ENCODE measurements at regions not wholly inside any gene's neighbourhood (a gene's known extent, or its start where the extent isn't known, plus 50 kb on each side); places are given as distances from the start of the nearest gene placed in this dataset.

DNA sequence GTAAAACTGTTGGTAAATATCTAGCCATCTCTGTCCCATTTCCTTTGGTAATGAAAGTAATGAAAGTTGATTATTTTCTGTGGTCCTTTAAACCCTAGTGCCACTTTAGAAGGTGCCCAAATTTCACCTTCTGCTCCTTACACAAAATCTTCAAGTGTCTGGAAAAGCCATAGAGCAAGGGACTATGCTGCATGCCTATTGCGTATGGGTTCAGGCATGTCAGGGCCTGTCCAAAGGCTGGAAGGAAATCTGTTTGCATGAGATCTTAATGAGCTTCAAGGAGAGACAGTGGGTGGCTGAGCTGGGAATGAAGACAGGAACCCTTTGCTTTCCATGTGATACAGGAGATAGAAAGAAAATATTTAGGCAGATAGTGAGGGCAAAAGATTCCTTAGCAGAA is 66.6 kb upstream of the CCN6 start:
- DNase-seq (ENCODE audit: low spot score): no peak

GRCh38 chr6:111988926-111989325 is 65.0 kb upstream of the CCN6 start:
- no peak for DNase-seq (ENCODE audit: low spot score)

GRCh38 chr6:111989743-111990142 is 64.2 kb upstream of the CCN6 start:
- no peak for DNase-seq (ENCODE audit: low spot score)

GRCh38 chr6:111990214-111990613 is 63.7 kb upstream of the CCN6 start:
- no peak for DNase-seq (ENCODE audit: low spot score)

DNA sequence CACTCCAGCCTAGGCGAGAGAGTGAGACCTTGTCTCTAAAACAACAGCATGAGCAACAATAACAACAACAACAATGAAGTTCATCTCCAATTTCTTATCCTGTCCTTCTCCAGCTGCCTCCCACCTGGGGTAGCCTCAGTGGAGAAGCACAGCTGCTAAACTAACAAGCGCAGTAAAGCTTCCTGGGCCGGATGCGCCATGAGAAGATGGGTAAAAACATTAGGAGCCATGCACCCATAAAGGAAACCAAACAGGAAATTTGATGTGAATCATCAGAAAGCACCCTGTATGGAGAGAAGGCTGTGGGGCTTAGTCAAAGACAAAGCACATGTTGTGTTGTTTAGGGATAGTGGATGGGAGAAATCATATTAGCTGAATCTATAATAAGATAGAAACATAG is 61.1 kb upstream of the CCN6 start:
- DNase-seq (ENCODE audit: low spot score): peak; percentile 57

DNA sequence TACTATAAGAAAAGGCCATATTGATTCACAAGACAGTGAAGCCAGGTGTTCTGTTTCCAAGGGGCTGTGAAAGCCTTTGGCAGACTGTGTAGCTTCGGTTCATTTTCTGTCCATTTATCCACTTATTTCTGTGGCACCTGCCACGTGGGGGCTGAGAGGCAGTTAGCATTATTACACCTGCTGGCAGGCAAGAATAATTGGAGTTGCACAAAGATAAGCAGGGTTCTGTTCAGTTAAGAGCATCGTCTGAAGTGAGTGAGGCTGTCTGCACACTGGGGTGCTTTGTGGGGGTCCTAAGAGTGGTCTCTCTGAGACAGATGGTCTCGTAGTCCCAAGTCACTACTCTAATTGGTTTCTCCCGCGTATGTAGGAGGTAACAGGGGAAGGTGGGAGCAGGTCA is 60.6 kb upstream of the CCN6 start:
- no peak for DNase-seq (ENCODE audit: low spot score)

DNA sequence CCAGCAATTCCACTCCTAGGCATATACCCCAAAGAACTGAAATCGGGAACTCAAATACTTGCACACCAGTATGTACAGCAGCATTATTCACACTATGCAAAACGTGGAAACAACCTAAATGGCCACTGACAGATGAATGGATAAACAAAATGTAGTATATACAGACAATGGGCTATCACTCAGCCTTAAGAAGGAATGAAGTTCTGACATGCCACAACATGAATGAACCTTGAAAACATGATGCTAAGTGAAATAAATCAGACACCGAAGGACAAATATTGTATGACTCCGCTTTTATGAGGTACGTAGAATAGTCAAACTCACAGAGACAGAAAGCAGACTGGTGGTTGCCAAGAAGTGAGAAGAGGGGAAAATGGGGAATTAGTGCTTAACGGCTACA is 59.1 kb upstream of the CCN6 start:
- DNase-seq (ENCODE audit: low spot score): no peak

DNA sequence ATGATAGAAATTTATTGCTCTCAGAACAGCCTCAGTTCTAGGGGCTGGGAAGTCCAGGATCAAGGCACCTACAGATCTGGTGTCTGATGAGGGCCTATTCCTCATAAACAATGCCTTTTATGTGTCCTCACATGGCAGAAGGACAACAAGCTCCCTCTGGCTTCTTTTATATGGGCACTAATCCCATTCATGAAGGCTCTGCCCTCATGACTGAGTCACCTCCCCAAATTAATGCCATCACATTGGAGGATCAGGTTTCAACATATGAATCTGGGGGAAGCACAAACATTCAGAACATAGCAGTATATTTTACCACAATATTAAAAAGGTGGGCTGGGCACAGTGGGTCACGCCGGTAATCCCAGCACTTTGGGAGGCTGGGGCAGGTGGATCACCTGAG is 58.5 kb upstream of the CCN6 start:
- DNase-seq (ENCODE audit: low spot score): no peak

GRCh38 chr6:111996144-111996865 is 57.6 kb upstream of the CCN6 start:
- no peak for DNase-seq (ENCODE audit: low spot score)

- DNase-seq (ENCODE audit: low spot score): peak; percentile 88
Observed at GRCh38 chr6:111997078-111997852, 56.6 kb upstream of the CCN6 start.

GRCh38 chr6:111997853-111998208 is 56.1 kb upstream of the CCN6 start:
- DNase-seq (ENCODE audit: low spot score): no peak

- DNase-seq (ENCODE audit: low spot score): no peak
Observed at GRCh38 chr6:112002307-112002706, 51.6 kb upstream of the CCN6 start.

Measured in kidney capillary endothelial cell (primary cell).